RWPE1 (cell line): ENCODE measurements at regions not wholly inside any gene's neighbourhood (a gene's known extent, or its start where the extent isn't known, plus 50 kb on each side); places are given as distances from the start of the nearest gene placed in this dataset.
A peak's percentile ranks its signal among the peaks of the same experiment; 100 is the strongest.

Source experiments
- CTCF ChIA-PET: fragments of 350-600 bp; sonication (Branson Sonifier 250); formaldehyde crosslinking; extraction: SDS; loops from one replicate; lab custom pipeline; 2021; lab: Yijun Ruan, JAX
- POLR2A ChIA-PET: fragments of 400-600 bp; formaldehyde crosslinking; extraction: SDS; loops from one replicate; lab custom pipeline; 2020; ENCODE audit warnings: antibody characterized with exemption; ENCODE audit not compliant: low non-redundant PET; lab: Yijun Ruan, JAX
- DNase-seq: peaks from one replicate; pipeline ENCODE4 v3.0.0; 2012; ENCODE audit warnings: low spot score
- H3K27ac ChIP-seq: fragments of 450-650 bp; 2 replicates; pipeline ENCODE4 v1.5.1; 2017
- CTCF ChIP-seq: fragments of 450-650 bp; conservative IDR thresholded peaks from 2 replicates; pipeline ENCODE4 v1.5.1; 2017; ENCODE audit warnings: low read depth, mild to moderate bottlenecking

GRCh38 chr20:25135031-25135430 lies 53.1 kb upstream of the VSX1 start:
- POLR2A ChIA-PET, result no interaction called here

GRCh38 chr20:25136056-25136455 lies 54.1 kb upstream of the VSX1 start:
- no peak for DNase-seq
- ChIA-PET CTCF (no interaction called here), POLR2A (no interaction called here)
- H3K27ac ChIP-seq, result no peak overlapping the region
- no peak for TF ChIP-seq CTCF

More at GRCh38 chr20:25135031-25135430, 53.1 kb upstream of the VSX1 start:
- no peak overlapping the region for H3K27ac ChIP-seq
- no peak for TF ChIP-seq CTCF
- no peak for DNase-seq
- CTCF ChIA-PET, result no interaction called here

GRCh38 chr20:25136643-25137559 lies 55.0 kb upstream of the VSX1 start:
- POLR2A ChIA-PET, result no interaction called here
- TF ChIP-seq CTCF, result no peak
- peak; percentile 67 for DNase-seq
- CTCF ChIA-PET, result no interaction called here
- H3K27ac ChIP-seq, result peak overlapping the region; percentile 51

GRCh38 chr20:25139029-25139705 lies 56.3 kb upstream of the ENTPD6 start:
- peak; percentile 42 for DNase-seq
- ChIA-PET CTCF (interaction anchor here (0.6 kb wide), 1 partner anchor 74 kb away, joined by 4 read pairs; no protein-coding TSS in a partner anchor), POLR2A (no interaction called here)
- TF ChIP-seq CTCF, result no peak; the same call in 1 of the 2 replicates
- H3K27ac ChIP-seq, result no peak overlapping the region

- H3K27ac ChIP-seq, result no peak overlapping the region
- ChIA-PET CTCF (no interaction called here), POLR2A (no interaction called here)
- TF ChIP-seq CTCF, result no peak
- DNase-seq, result no peak
These were observed 54.5 kb upstream of the ENTPD6 start for GRCh38 chr20:25140968-25141367.

GRCh38 chr20:25142435-25142834 lies 53.1 kb upstream of the ENTPD6 start:
- CTCF ChIA-PET, result no interaction called here
- no peak overlapping the region for H3K27ac ChIP-seq
- DNase-seq, result no peak
- no peak for TF ChIP-seq CTCF
- POLR2A ChIA-PET, result no interaction called here
